ENCODE measurements at regions not wholly inside any gene's neighbourhood (a gene's known extent, or its start where the extent isn't known, plus 50 kb on each side); places are given as distances from the start of the nearest gene placed in this dataset.

- TF ChIP-seq REST (IDR thresholded peaks at IDR 0.05; ENCODE audit: low read depth) (no peak), RAD21 (IDR thresholded peaks at IDR 0.05; ENCODE audit: low read depth) (no peak), YY1 (IDR thresholded peaks at IDR 0.05; ENCODE audit: extremely low read depth, insufficient replicate concordance, low read depth, low read length) (no peak), CBX3 (IDR thresholded peaks at IDR 0.05; ENCODE audit: low read depth) (no peak), FOSL1 (IDR thresholded peaks at IDR 0.05; ENCODE audit: low read depth) (no peak), SP1 (IDR thresholded peaks at IDR 0.05; ENCODE audit: low read depth) (no peak), ZFX (IDR thresholded peaks at IDR 0.05) (no peak)
Measured at GRCh38 chr18:22469061-22469734, 51.5 kb upstream of the CTAGE1 start (continued).

- no peaks in the 10 kb centered on the region for H3K27me3 ChIP-seq (ENCODE audit: insufficient read depth, low read length)
- no peak overlapping the region for H3K9ac ChIP-seq (ENCODE audit: low read length)
- peaks cover 26 to 31% of the 10 kb centered on the region in 2 experiments for H3K4me1 ChIP-seq (ENCODE audit: control insufficient read depth in 1 of 2, insufficient read depth in 2 of 2, low read length in 2 of 2)
- intact Hi-C loops (cut with micrococcal nuclease) = no loop called here
- no peaks in the 10 kb centered on the region for H4K20me1 ChIP-seq (ENCODE audit: insufficient read depth)
- H2AFZ ChIP-seq (ENCODE audit: low read depth, low read length, poor library complexity, severe bottlenecking) = no peak overlapping the region
- H3K9me2 ChIP-seq (ENCODE audit: insufficient read depth) = no peaks in the 10 kb centered on the region
- no peak overlapping the region for H3K4me3 ChIP-seq (replicated peaks in 1 of 2; ENCODE audit: low read depth in 1 of 2, low read length in 2 of 2)
- no TSS peak for BruUV-seq (replicated peaks)
- TF ChIP-seq CBX3 (IDR thresholded peaks at IDR 0.05; ENCODE audit: low read depth) (no peak), FOSL1 (IDR thresholded peaks at IDR 0.05; ENCODE audit: low read depth) (no peak), JUND (IDR thresholded peaks at IDR 0.05) (no peak)
- no peak overlapping the region for H3K4me2 ChIP-seq (ENCODE audit: low read length)
- ChIA-PET POLR2A (no interaction called here), RAD21 (ENCODE audit: low non-redundant PET in 1 of 2, low total read pairs in 2 of 2, uncharacterized antibody in 2 of 2, unreplicated experiment in 2 of 2) (no interaction called here), CTCF (no interaction called here)
- no peak for ATAC-seq
- H3K36me3 ChIP-seq (ENCODE audit: control insufficient read depth in 1 of 2, insufficient read depth in 2 of 2, low read length in 2 of 2) = no peaks in the 10 kb centered on the region
- no peak for DNase-seq (ENCODE audit: low read depth, low spot score)
- no peak overlapping the region for H3K27ac ChIP-seq (ENCODE audit: low read depth, low read length)
- no peaks in the 10 kb centered on the region for H3K79me2 ChIP-seq (ENCODE audit: insufficient read depth, low read length)
- H3K9me3 ChIP-seq (ENCODE audit: control insufficient read depth in 1 of 2, insufficient read depth in 1 of 2, low read depth in 1 of 2, low read length in 2 of 2) = no peaks in the 10 kb centered on the region
Measured at GRCh38 chr18:22469926-22470247, 52.2 kb upstream of the CTAGE1 start.

Measured in HCT116 (cell line).